ENCODE measurements at regions not wholly inside any gene's neighbourhood (a gene's known extent, or its start where the extent isn't known, plus 50 kb on each side); places are given as distances from the start of the nearest gene placed in this dataset.

DNA sequence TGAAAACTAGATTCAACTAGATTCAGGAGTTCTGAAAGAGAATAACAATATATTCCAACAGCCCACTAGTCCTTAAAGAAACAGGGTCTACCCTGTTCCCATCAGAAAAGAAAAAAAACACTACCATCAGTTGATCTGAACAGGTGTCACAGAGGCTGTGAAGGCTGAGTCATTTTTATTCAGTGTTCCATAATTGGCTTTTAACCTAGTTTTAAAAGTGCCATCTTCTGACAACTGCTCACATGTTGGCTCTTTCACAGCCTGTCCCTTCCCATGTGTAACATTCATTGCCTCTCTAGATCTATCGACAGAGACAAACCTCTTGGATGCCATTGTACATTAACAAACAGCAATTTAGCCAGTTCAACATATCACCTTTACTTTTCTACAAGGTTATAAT is 243.7 kb downstream of the TBX15 start:
- FAIRE-seq: no peak
- TF ChIP-seq, protein P1, sequence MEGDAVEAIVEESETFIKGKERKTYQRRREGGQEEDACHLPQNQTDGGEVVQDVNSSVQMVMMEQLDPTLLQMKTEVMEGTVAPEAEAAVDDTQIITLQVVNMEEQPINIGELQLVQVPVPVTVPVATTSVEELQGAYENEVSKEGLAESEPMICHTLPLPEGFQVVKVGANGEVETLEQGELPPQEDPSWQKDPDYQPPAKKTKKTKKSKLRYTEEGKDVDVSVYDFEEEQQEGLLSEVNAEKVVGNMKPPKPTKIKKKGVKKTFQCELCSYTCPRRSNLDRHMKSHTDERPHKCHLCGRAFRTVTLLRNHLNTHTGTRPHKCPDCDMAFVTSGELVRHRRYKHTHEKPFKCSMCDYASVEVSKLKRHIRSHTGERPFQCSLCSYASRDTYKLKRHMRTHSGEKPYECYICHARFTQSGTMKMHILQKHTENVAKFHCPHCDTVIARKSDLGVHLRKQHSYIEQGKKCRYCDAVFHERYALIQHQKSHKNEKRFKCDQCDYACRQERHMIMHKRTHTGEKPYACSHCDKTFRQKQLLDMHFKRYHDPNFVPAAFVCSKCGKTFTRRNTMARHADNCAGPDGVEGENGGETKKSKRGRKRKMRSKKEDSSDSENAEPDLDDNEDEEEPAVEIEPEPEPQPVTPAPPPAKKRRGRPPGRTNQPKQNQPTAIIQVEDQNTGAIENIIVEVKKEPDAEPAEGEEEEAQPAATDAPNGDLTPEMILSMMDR (optimal IDR thresholded peaks at IDR 0.05 in 1 of 3, IDR thresholded peaks at IDR 0.05 in 1 of 3, conservative IDR thresholded peaks at IDR 0.05 in 1 of 3; ENCODE audit: extremely low read depth in 1 of 3, insufficient read depth in 2 of 3, low read length in 3 of 3): no peak
- TF ChIP-seq EZH2 (IDR thresholded peaks at IDR 0.05; ENCODE audit: low read length): no peak
- dilution Hi-C loops (cut with MboI; ENCODE audit: extremely low pct_ligation_motif_present, low sequenced_read_pairs): no loop called here

DNA sequence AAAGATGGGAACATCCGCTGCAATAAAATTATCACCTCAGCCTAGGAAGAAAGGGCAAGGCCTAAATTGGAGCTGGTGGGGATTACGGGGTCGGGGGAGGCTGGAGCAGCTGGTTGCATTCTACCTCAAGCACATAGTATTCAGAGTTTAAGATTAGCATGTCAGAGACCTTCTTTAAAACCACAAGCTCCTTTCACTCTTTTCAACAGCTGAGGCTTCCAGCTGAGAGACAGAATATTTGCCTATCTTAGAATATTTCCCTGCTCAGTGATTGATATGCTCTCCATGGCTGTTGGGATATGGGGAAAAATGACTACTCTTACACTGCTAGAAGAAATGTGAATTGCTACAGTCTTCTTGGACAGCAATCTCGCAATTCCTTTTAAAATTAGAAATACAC is 248.6 kb downstream of the TBX15 start:
- Histone ChIP-seq H3K27ac (ENCODE audit: control insufficient read depth, insufficient read depth, low read length) (no peak overlapping the region), H3K4me1 (ENCODE audit: control insufficient read depth, extremely low read depth, insufficient read depth, low read length) (no peaks in the 10 kb centered on the region), H3K36me3 (ENCODE audit: control insufficient read depth in 2 of 2, extremely low read depth in 1 of 2, insufficient read depth in 2 of 2, low read length in 2 of 2) (no peaks in the 10 kb centered on the region), H3K9ac (ENCODE audit: control insufficient read depth, extremely low read depth, insufficient read depth, low read length) (no peak overlapping the region), H3K9me1 (ENCODE audit: control insufficient read depth, extremely low read depth, insufficient read depth, low read length) (no peaks in the 10 kb centered on the region), H3K9me3 (ENCODE audit: control insufficient read depth, low read depth, low read length) (no peaks in the 10 kb centered on the region), H3K4me2 (ENCODE audit: control insufficient read depth, extremely low read depth, insufficient read depth, low read depth, low read length) (no peak overlapping the region), H3K4me3 (ENCODE audit: control insufficient read depth in 2 of 3, extremely low read depth in 1 of 3, insufficient read depth in 2 of 3, low read depth in 1 of 3, low read length in 3 of 3) (no peak overlapping the region), H4K20me1 (ENCODE audit: control insufficient read depth, extremely low read depth, insufficient read depth, low read length) (no peaks in the 10 kb centered on the region), H3K27me3 (ENCODE audit: control insufficient read depth, extremely low read depth, insufficient read depth, low read length) (no peaks in the 10 kb centered on the region), H3K79me2 (ENCODE audit: control insufficient read depth, insufficient read depth, low read length) (no peaks in the 10 kb centered on the region), H2AFZ (ENCODE audit: control insufficient read depth, low read length) (no peak overlapping the region)
- no peak for DNase-seq (ENCODE audit: low read depth, low spot score)
- TF ChIP-seq, protein P1 (optimal IDR thresholded peaks at IDR 0.05 in 1 of 3, IDR thresholded peaks at IDR 0.05 in 1 of 3, conservative IDR thresholded peaks at IDR 0.05 in 1 of 3; ENCODE audit: extremely low read depth in 1 of 3, insufficient read depth in 2 of 3, low read length in 3 of 3): no peak
- no peak for TF ChIP-seq EZH2 (IDR thresholded peaks at IDR 0.05; ENCODE audit: low read length)
- no peak for FAIRE-seq
- dilution Hi-C loops (cut with MboI; ENCODE audit: extremely low pct_ligation_motif_present, low sequenced_read_pairs): no loop called here

More for the DNA sequence above, 243.7 kb downstream of the TBX15 start:
- no peaks in the 10 kb centered on the region for H3K9me1 ChIP-seq (ENCODE audit: control insufficient read depth, extremely low read depth, insufficient read depth, low read length)
- H3K36me3 ChIP-seq (ENCODE audit: control insufficient read depth in 2 of 2, extremely low read depth in 1 of 2, insufficient read depth in 2 of 2, low read length in 2 of 2): no peaks in the 10 kb centered on the region
- H3K27me3 ChIP-seq (ENCODE audit: control insufficient read depth, extremely low read depth, insufficient read depth, low read length): no peaks in the 10 kb centered on the region
- no peak overlapping the region for H3K27ac ChIP-seq (ENCODE audit: control insufficient read depth, insufficient read depth, low read length)
- H3K9me3 ChIP-seq (ENCODE audit: control insufficient read depth, low read depth, low read length): no peaks in the 10 kb centered on the region
- no peak overlapping the region for H3K4me2 ChIP-seq (ENCODE audit: control insufficient read depth, extremely low read depth, insufficient read depth, low read depth, low read length)
- no peaks in the 10 kb centered on the region for H3K4me1 ChIP-seq (ENCODE audit: control insufficient read depth, extremely low read depth, insufficient read depth, low read length)
- H4K20me1 ChIP-seq (ENCODE audit: control insufficient read depth, extremely low read depth, insufficient read depth, low read length): no peaks in the 10 kb centered on the region
- H3K9ac ChIP-seq (ENCODE audit: control insufficient read depth, extremely low read depth, insufficient read depth, low read length): no peak overlapping the region
- H3K79me2 ChIP-seq (ENCODE audit: control insufficient read depth, insufficient read depth, low read length): no peaks in the 10 kb centered on the region
- no peak for DNase-seq (ENCODE audit: low read depth, low spot score)
- no peak overlapping the region for H2AFZ ChIP-seq (ENCODE audit: control insufficient read depth, low read length)
- H3K4me3 ChIP-seq (ENCODE audit: control insufficient read depth in 2 of 3, extremely low read depth in 1 of 3, insufficient read depth in 2 of 3, low read depth in 1 of 3, low read length in 3 of 3): no peak overlapping the region
